Prostate gland (tissue), 2 donors: ENCODE measurements at regions not wholly inside any gene's neighbourhood (a gene's known extent, or its start where the extent isn't known, plus 50 kb on each side); places are given as distances from the start of the nearest gene placed in this dataset.

Experiments used
- DNase-seq: peaks from one replicate; pipeline ENCODE4 v3.0.0-alpha.2; 2019; ENCODE audit warnings: low spot score
- H3K27ac ChIP-seq, 2 donors: fragments of 200-600 bp; sonication (generic); 2 replicates each; pipeline ENCODE4 v1.5.1; 2017 to 2019
- H3K27me3 ChIP-seq: fragments of 200-600 bp; sonication (generic); replicated peaks from 2 replicates; pipeline ENCODE4 v1.5.1; 2019; ENCODE audit not compliant: insufficient read depth
- H3K36me3 ChIP-seq, 2 donors: fragments of 200-600 bp; sonication (generic); 1 replicate in 1 of 2; 2 replicates in 1 of 2; pipeline versions ENCODE4 v1.5.1 to v1.8.1; 2017 to 2019
- H3K4me1 ChIP-seq: fragments of 200-600 bp; sonication (generic); replicated peaks from 2 replicates; pipeline ENCODE4 v1.5.1; 2019
- H3K4me3 ChIP-seq, 2 donors: fragments of 200-600 bp; sonication (generic); 2 replicates each; pipeline ENCODE4 v1.5.1; 2017 to 2019
- H3K9me3 ChIP-seq: fragments of 200-600 bp; sonication (generic); 2 replicates; pipeline ENCODE4 v1.5.1; 2017
- POLR2A ChIP-seq: fragments of 450-650 bp; IDR thresholded peaks from one replicate; pipeline ENCODE4 v1.6.1; 2016; ENCODE audit warnings: antibody characterized with exemption, mild to moderate bottlenecking
- POLR2AphosphoS5 ChIP-seq: sonication (generic); formaldehyde crosslinking; IDR thresholded peaks from one replicate; pipeline ENCODE4 v1.6.1; 2017; ENCODE audit warnings: antibody characterized with exemption
- WGBS: methylation state at CpG from one replicate; pipeline ENCODE4 v1.1.5; 2018; 5-methylcytosine and 5-hydroxymethylcytosine counted together
- intact Hi-C: fragments of 100-400 bp; cut with DNase I; formaldehyde crosslinking; loops from one replicate; pipeline ENCODE4 v1.14.2; 2022
- TF ChIP-seq, protein P1 (sequence below), 4 experiments: fragments of 200-600 bp in 2 of 4; fragments of 450-650 bp in 2 of 4; sonication (generic) in 2 of 4; IDR thresholded peaks; 1 replicate in 3 of 4; 2 replicates in 1 of 4; pipeline ENCODE4 v1.5.1; 2016 to 2019; ENCODE audit warnings: antibody characterized with exemption in 4 of 4, mild to moderate bottlenecking in 2 of 4, moderate library complexity in 2 of 4

DNA sequence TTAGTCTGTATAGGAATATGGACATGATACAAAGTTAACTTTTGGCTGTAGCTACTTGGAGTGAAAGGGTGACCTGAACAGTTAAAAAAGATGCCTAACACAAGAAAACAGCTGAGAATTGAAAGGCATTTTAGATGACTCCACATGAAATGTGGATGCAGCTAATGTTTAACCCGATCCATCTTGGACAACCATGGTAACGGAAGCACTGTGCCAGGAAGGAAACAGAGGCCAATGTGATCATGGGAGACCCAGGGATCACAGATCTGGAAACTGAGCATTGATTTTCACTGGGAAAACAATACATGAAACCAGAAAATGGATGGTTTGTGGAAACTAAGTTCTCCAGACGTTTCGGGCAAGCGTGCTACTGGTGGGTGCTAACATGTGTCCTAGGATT lies 669.1 kb downstream of the GALR1 start:
- intact Hi-C loops, result no loop called here
- Histone ChIP-seq H3K4me3 (no peak overlapping the region), H3K4me1 (no peaks in the 10 kb centered on the region), H3K36me3 (no peaks in the 10 kb centered on the region), H3K27ac (no peak overlapping the region), H3K9me3 (no peaks in the 10 kb centered on the region), H3K27me3 (no peaks in the 10 kb centered on the region)
- WGBS, result 90% methylated on average over 5 of the region's 5 CpGs
- DNase-seq, result no peak
- TF ChIP-seq, protein P1, sequence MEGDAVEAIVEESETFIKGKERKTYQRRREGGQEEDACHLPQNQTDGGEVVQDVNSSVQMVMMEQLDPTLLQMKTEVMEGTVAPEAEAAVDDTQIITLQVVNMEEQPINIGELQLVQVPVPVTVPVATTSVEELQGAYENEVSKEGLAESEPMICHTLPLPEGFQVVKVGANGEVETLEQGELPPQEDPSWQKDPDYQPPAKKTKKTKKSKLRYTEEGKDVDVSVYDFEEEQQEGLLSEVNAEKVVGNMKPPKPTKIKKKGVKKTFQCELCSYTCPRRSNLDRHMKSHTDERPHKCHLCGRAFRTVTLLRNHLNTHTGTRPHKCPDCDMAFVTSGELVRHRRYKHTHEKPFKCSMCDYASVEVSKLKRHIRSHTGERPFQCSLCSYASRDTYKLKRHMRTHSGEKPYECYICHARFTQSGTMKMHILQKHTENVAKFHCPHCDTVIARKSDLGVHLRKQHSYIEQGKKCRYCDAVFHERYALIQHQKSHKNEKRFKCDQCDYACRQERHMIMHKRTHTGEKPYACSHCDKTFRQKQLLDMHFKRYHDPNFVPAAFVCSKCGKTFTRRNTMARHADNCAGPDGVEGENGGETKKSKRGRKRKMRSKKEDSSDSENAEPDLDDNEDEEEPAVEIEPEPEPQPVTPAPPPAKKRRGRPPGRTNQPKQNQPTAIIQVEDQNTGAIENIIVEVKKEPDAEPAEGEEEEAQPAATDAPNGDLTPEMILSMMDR (IDR thresholded peaks at IDR 0.05), result no peak
- TF ChIP-seq POLR2AphosphoS5 (no peak), POLR2A (no peak)

- DNase-seq, result no peak
- TF ChIP-seq, protein P1 (IDR thresholded peaks at IDR 0.05), result no peak
- no peak for TF ChIP-seq POLR2AphosphoS5
- TF ChIP-seq POLR2A, result no peak
- intact Hi-C loops, result no loop called here
- Histone ChIP-seq H3K27me3 (no peaks in the 10 kb centered on the region), H3K27ac (no peak overlapping the region), H3K4me1 (no peaks in the 10 kb centered on the region), H3K9me3 (no peaks in the 10 kb centered on the region), H3K4me3 (no peak overlapping the region), H3K36me3 (no peaks in the 10 kb centered on the region)
- WGBS, result 37% methylated on average over 4 of the region's 4 CpGs
Observed at GRCh38 chr18:77919923-77920322, 670.3 kb downstream of the GALR1 start.

- WGBS, result 91% methylated on average over 1 of the region's 1 CpG
- H3K4me3 ChIP-seq, result no peak overlapping the region
- intact Hi-C loops, result no loop called here
- no peaks in the 10 kb centered on the region for H3K36me3 ChIP-seq
- no peak overlapping the region for H3K27ac ChIP-seq
- H3K9me3 ChIP-seq, result no peaks in the 10 kb centered on the region
- no peaks in the 10 kb centered on the region for H3K27me3 ChIP-seq
- no peaks in the 10 kb centered on the region for H3K4me1 ChIP-seq
- DNase-seq, result no peak
- TF ChIP-seq, protein P1 (IDR thresholded peaks at IDR 0.05), result no peak
- TF ChIP-seq POLR2A, result no peak
- TF ChIP-seq POLR2AphosphoS5, result no peak
Observed at GRCh38 chr18:77935342-77935741, 685.7 kb downstream of the GALR1 start.

GRCh38 chr18:77940566-77940965 lies 690.9 kb downstream of the GALR1 start:
- TF ChIP-seq POLR2AphosphoS5 (no peak), POLR2A (no peak)
- TF ChIP-seq, protein P1 (IDR thresholded peaks at IDR 0.05), result no peak
- Histone ChIP-seq H3K27ac (no peak overlapping the region), H3K4me1 (no peaks in the 10 kb centered on the region), H3K4me3 (no peak overlapping the region), H3K9me3 (no peaks in the 10 kb centered on the region), H3K27me3 (no peaks in the 10 kb centered on the region), H3K36me3 (no peaks in the 10 kb centered on the region)
- intact Hi-C loops, result loop anchor here (10.0 kb wide), 1 partner anchor 176 kb away; no protein-coding TSS in a partner anchor
- 82% methylated on average over 10 of the region's 10 CpGs for WGBS
- DNase-seq, result no peak

DNA sequence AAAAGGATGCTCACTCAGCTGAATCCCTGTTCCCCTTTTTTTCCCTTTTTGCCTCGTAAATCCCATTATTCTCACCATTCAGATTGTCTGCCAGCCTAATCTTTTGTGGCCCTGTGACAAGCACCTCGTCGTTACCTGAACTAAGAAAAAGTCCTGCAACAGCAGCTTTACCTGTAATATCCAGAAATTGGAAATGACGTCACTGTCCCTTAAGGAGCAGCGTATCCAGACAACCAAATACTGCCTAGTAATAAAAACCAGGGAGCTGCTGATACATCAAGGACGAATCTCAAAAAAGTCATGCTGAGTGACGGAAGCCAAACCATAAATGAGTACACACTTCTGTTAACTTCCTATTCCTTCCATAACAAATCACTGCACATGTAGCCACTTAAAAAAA lies 694.9 kb downstream of the GALR1 start:
- no peak for TF ChIP-seq POLR2A
- TF ChIP-seq, protein P1 (IDR thresholded peaks at IDR 0.05), result no peak
- TF ChIP-seq POLR2AphosphoS5, result no peak
- H3K36me3 ChIP-seq, result no peaks in the 10 kb centered on the region
- H3K4me1 ChIP-seq, result no peaks in the 10 kb centered on the region
- no peak overlapping the region for H3K27ac ChIP-seq
- H3K27me3 ChIP-seq, result no peaks in the 10 kb centered on the region
- 77% methylated on average over 7 of the region's 7 CpGs for WGBS
- H3K4me3 ChIP-seq, result no peak overlapping the region
- intact Hi-C loops, result loop anchor here (10.0 kb wide), 1 partner anchor 180 kb away; no protein-coding TSS in a partner anchor
- H3K9me3 ChIP-seq, result no peaks in the 10 kb centered on the region
- DNase-seq, result no peak
